GM12801 (cell line): ENCODE measurements at regions not wholly inside any gene's neighbourhood (a gene's known extent, or its start where the extent isn't known, plus 50 kb on each side); places are given as distances from the start of the nearest gene placed in this dataset.

ENCODE experiments used
- TF ChIP-seq, protein P1 (sequence below): IDR thresholded peaks from one replicate; pipeline ENCODE4 v1.5.1; 2011; ENCODE audit warnings: control low read depth; ENCODE audit not compliant: insufficient read length; ENCODE audit errors: extremely low read depth

DNA sequence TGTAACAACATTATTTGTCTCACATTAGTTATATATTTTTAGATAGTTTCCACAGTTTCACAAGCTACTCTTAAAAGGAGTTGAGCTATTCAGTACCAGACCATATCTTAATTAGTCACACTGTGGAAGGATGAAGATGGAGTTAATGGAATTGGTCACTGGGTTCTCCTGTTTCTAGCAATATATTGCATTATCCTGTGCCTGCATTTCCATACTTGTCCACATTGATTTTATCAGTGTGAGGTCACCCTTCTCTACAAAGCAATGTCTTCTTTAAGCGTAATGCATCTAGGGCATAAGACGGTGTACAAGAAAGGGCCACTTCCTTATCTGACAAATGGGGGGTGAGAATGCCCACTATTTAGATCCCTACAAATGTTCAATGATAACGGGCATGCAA, 216.8 kb upstream of the TANK start:
- TF ChIP-seq, protein P1, sequence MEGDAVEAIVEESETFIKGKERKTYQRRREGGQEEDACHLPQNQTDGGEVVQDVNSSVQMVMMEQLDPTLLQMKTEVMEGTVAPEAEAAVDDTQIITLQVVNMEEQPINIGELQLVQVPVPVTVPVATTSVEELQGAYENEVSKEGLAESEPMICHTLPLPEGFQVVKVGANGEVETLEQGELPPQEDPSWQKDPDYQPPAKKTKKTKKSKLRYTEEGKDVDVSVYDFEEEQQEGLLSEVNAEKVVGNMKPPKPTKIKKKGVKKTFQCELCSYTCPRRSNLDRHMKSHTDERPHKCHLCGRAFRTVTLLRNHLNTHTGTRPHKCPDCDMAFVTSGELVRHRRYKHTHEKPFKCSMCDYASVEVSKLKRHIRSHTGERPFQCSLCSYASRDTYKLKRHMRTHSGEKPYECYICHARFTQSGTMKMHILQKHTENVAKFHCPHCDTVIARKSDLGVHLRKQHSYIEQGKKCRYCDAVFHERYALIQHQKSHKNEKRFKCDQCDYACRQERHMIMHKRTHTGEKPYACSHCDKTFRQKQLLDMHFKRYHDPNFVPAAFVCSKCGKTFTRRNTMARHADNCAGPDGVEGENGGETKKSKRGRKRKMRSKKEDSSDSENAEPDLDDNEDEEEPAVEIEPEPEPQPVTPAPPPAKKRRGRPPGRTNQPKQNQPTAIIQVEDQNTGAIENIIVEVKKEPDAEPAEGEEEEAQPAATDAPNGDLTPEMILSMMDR = no peak

DNA sequence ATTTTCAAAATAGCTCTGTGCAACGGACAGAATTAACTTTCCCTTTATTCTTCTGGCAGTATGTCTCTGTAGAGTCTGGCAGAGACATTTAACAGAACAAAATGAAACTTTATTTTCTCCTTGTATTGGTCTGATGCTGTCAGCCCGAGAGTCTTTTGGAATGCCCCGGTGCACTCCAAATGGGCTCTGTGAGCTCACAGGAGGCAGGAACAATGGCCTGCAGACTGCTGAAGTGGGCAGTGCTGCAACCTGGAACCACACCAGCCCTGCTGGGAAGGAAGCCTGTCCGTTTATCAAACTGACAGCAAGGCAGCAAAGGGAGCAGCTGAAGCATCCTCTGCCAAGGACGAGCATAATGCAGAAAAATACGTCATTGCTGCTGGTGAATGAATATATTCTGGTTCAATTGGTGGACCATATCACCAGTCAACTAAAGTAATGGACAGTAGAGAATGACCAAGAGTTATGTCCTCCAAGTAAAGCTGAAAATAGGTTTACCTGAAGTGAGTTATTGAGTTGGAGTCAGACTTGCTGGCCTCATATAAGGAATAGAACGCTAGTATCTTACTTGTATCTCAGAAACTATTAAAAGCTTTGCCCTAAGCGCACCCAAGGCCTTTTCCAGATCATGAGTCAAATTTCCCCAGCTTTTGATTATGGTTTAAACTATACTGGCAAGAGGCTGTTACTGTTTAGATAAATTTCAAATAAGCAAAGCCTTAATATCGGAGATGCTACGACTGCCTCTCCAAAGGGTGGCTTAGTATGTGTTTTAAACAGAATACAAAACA, 207.6 kb upstream of the TANK start:
- TF ChIP-seq, protein P1 = no peak

DNA sequence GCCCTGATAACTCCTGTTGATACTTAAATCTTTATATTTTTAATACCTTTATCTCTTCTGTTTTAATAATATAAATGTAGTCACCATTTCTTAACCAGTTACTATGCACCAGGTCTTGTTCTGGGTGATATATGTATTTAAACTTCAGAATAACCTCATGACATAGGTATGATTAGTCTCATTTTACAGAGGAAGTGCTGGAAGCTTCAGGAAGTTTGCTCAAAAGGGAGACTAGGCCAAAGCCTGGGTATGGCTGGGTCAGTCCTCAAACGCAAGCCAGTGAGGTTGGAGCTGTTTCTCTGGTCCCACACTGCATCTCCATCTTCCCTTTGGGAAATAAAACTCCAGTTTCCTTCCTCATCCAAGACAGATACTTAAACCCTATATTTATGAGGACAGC, 204.7 kb upstream of the TANK start:
- TF ChIP-seq, protein P1 = no peak

DNA sequence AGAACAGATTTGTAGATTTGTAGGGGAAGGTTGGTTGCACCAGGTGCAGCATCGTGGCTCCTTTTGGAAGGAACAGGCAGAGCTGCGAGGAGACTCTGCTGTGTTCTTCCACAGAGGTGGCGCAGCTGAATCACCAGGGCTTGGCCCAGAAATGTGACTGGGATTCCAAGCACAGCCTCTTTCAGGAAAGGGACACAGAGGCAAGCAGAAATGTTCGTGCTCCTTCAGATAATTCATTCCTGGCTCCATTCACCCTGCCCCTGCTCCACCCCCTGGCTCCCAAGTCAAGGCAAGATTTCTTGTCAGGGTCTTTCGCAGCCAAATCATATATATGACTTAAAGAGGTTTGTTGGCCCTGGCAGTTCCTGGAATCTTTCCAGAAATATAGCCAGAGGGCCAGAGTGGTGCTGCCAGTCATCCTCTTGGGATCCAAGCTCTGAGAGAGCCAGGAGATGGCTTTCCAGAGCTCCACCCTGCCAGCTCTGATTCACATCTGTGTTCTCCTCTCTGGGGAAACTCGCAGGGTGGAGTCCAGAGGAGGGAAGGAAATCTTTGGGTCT, 203.9 kb upstream of the TANK start:
- TF ChIP-seq, protein P1 = no peak

DNA sequence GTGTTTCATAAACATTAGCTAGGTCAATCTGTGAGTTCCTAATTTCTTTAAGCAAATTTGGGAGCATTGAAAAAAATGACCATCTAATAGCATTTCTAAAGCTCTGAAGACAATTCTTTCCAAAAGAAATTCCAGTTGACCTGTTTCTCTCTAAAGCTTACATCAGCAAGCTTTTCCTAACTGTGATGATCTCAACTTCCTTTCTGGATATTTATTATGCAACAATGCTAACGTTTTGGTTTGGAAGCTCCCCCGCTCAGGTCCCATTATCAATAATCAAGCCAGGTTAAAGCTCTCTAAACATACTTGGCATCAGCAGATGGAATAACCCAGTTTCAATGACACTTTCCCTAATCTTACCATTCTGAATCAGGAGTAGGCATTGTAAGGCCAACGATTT, 196.3 kb upstream of the TANK start:
- TF ChIP-seq, protein P1 = no peak

DNA sequence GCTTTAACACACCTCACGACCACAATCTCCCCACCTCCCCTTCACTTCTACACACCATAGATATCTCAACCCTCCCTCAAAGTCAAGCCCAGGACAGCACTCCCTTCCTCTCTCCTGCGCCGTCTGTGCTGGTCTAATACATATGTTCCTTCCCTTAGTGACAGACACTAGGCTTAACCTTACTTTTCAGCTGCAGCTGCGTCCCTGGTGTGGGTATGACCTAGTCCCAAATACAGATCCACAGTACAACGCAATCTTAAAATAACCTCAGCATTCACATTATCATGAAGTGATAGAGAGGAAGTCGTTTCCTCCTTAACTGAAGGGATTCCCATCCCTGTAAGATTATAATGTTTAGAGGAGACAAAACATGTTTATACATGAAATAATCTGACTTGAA, 192.7 kb upstream of the TANK start:
- TF ChIP-seq, protein P1 = no peak

DNA sequence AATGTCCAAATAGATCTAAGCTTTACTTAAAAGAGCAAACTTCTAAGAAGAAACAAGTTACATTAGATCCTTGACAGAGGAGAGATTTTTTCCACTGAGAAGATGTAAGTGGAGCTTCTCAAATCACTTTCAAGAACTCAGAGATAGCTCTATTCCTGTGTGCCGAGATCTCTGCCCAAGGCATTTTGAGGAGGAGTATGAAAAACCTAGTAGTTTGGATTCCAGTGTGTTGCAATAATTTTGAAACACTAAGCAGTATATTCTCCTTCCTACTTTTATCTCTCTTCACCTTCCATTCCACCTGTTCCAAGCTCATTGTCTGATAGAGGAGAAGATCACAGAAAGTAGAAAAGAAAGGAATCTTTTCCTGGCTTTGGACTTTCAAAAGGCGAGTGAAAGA, 192.0 kb upstream of the TANK start:
- TF ChIP-seq, protein P1 = no peak
